Activated CD8-positive, alpha-beta memory T cell treated with anti-CD3 and anti-CD28 coated beads for 4 hours (primary cell): ENCODE measurements at regions not wholly inside any gene's neighbourhood (a gene's known extent, or its start where the extent isn't known, plus 50 kb on each side); places are given as distances from the start of the nearest gene placed in this dataset.

Experiments used
- DNase-seq, 2 donors: peaks; one replicate each; pipeline ENCODE4 v3.0.0-alpha.2; 2020; ENCODE audit warnings: low read depth in 2 of 2

- DNase-seq = no peak
These were observed 232.1 kb downstream of the LMO4 start for GRCh38 chr1:87560601-87561360.

- DNase-seq = no peak
These were observed 234.5 kb downstream of the LMO4 start for GRCh38 chr1:87563211-87563610.

- no peak for DNase-seq
These were observed 237.2 kb downstream of the LMO4 start for GRCh38 chr1:87565861-87566260.

DNA sequence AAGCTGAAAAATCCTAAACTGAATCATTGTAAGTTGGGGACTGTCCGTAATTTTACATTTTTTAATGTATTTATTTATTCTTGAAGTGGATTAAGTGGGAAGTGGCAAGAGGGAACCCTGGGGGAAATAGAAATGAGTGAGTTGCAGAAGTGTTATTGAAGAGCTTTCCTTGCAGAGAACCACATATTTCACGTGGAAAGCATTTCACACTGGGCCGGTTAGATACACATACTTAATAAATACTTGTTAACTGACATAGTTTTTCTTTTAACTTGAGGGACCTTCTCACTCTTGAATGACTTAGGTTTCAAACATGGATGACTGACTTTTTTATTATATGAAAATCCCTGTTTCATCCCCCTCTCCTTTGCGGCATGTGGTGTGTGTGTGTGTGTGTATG, 239.3 kb downstream of the LMO4 start:
- no peak for DNase-seq

DNA sequence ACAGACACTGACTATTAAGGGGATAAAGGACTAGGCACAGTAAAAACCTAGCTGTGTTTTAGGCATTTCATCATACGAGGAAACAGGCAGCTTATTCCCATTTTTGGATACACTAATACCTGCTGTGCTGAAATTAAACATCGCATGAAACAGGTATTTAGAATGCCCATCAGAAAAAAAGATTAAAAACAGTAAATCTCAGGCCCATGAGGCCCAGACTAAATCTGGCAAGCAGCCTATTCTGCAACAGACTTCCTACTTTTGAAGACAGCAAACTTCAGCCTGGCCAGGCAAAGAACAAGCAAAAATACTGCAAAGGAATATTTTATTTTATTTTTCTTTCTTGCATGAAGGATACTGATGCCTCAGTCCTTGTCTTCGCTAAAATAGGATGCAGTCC, 240.2 kb downstream of the LMO4 start:
- DNase-seq = no peak

DNA sequence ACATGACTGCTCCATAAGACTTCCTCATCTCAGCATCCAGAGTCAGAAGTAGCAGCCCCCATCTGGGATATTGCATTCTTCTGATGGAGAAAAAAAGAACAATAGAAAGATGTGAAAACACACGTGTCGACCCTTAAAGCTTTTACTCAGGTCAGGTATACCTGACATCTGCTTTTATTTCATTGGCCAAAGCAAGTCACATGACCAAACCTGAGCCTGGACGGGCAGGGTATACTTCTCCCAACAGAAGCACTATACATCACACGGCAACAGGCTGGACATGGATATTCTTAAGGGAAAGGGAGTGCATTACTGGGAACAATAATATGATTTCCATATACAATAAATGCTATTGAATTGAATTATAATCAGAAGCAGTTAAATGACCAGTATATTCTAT, 243.3 kb downstream of the LMO4 start:
- no peak for DNase-seq

DNA sequence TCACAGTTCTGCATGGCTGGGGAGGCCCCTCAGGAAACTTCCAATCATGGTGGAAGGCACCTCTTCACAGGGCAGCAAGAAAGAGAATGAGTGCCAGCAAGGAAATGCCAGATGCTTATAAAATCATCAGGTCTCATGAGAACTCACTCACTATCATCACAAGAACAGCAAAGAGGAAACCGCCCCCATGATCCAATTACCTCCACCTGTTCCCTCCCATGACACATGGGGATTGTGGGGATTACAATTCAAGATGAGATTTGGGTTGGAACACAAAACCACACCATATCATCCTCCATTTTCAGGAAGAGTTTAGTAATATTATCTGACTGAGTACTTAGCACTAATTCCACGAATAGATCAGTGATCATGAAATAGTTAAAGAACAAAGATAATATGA, 244.2 kb downstream of the LMO4 start:
- no peak for DNase-seq

DNA sequence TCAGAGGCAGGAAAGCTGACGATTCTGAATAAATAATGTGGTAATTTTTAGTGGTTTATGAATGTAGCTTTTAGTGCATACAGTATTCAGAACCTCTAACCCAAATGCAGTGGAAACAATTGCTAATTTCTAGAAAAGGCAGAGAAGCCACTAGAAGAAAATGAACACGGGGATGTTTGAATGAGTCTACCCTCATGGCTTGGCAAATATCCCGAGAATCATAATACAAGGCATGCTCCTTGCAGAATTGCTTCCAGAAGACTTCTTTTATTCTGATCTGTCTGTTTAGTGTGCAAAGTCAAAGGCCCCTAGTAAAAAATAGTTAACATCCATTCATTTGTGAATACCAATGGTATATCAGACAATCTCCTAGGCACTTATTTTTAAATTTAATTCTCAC, 246.8 kb downstream of the LMO4 start:
- no peak for DNase-seq

GRCh38 chr1:87578464-87578863, 249.8 kb downstream of the LMO4 start:
- no peak for DNase-seq

- DNase-seq = no peak
These were observed 254.8 kb downstream of the LMO4 start for GRCh38 chr1:87583459-87583858.

DNA sequence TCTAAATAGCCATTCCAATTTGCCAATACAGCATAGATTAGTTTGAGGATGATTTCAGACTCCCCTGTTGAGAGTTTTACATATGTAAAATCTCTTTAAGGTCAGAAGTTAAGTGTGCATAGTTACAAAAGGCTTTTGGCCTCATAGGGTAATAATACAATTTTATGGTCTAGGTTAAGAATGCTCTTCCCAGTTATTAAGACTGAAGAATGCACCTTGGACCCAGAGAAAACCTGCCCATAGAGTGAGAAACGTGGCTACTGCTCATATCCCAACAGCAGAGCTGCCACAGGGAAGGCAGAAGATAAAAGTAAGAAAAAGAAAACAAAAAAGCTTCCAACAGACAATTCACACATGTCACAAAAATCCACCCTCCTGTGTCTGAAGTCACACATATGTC, 255.9 kb downstream of the LMO4 start:
- DNase-seq = no peak

DNA sequence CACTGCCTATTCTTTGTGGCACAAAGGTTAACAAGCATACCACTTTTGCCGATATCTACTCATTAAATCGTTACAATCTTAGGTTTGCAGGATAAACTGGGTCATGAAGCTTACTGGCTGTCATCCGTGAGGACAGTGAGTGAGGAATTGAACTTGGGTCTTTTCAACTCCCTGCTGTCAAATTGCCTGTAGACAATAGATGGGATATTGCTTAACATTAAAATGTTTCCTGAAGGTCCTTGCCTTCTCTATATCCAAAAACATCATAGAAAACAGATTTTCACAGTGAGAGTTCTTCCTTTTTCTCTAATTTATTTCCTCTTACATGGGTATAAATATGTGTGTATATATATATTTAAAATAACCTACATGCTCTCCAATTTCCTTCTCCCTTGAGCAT, 257.8 kb downstream of the LMO4 start:
- no peak for DNase-seq

GRCh38 chr1:87588495-87588894, 259.8 kb downstream of the LMO4 start:
- no peak for DNase-seq

DNA sequence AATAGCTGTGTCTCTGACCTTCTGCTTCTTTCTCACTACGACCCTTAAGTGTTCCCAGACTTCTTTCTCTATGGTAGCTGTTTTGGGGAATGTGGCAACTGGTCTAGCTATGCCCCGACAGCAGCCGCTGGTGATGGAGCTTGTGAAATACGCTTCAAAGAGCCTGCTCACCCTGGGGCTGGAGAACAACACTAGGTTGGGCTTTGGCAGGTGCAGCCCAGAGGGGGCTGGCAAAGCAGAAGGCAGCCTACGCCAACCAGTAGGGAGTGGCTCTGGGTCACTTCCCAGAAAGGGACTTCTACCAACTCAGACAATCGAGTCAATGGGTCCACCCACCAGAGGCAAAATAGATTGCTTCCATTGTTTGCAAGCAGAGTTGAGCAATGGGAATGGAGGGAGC, 262.8 kb downstream of the LMO4 start:
- DNase-seq = no peak

DNA sequence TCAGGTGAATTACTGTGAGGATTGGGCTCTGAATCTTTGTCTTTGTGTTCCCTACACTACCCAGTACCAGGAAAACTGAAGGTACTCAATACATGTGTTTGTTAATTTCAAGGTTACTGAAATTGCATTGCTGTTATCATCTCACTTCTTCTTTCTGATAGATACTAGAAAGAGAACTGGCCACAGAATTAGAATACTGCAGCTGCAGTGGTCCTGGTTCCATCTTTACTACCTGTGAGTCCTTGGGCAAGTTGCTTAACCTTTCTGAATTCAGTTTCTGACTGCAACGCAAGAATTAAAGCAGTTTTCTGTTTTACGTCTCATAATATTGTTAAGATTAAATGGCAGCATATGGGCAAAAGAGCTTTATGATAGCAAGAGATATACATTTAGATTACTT, 263.5 kb downstream of the LMO4 start:
- no peak for DNase-seq

DNA sequence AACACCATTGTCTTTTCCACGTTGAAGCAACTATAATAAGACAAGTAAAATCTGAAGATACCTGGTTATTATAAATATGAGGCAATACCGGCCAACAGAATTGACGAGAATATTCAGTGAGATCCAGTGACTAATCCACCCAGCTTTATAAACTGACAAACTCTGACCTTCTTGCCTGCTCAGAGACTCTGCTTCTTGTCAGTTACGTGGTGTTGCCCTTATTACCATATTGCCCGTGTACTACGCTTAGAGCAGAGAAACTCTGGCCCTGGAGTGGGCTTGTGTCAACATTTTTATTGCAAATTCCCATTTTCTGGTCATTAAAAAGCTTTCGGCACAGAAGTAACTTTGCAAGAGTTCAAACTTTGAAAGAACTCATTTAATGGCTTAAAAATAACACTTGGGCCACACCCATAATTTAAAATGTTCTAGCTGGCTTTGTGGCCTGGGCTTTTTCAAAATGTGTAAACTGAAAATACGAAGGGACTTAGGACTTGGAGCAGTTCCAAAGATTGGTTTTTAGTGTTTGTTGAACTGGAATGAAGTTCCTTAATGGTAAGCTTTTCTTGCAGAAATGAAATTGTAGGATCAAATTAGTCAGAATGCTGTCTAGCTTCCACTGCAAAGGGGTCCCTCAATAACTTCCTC, 266.2 kb downstream of the LMO4 start:
- DNase-seq = no peak

GRCh38 chr1:87595384-87595781, 266.7 kb downstream of the LMO4 start:
- DNase-seq = no peak

DNA sequence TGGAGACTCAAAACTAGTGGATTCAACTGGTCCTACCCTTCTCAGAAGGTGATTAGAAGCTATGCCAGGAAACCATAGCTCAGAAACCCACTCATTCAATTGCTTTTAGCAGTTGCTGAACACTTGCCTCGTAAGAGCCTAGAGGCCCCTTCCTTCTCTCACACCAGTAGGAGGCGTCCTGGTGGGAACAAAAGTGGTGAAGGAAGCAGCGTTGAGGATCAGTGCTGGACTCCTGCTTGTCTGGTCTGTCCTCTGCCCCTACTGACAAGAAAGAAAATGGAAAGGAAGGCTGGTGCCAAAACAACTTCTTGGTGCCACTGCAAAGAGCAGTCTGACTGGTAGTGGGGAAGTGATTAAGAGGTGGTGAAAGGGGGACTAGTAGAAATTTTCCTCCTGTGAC, 269.7 kb downstream of the LMO4 start:
- DNase-seq = no peak

GRCh38 chr1:87599569-87599968, 270.9 kb downstream of the LMO4 start:
- DNase-seq = no peak

DNA sequence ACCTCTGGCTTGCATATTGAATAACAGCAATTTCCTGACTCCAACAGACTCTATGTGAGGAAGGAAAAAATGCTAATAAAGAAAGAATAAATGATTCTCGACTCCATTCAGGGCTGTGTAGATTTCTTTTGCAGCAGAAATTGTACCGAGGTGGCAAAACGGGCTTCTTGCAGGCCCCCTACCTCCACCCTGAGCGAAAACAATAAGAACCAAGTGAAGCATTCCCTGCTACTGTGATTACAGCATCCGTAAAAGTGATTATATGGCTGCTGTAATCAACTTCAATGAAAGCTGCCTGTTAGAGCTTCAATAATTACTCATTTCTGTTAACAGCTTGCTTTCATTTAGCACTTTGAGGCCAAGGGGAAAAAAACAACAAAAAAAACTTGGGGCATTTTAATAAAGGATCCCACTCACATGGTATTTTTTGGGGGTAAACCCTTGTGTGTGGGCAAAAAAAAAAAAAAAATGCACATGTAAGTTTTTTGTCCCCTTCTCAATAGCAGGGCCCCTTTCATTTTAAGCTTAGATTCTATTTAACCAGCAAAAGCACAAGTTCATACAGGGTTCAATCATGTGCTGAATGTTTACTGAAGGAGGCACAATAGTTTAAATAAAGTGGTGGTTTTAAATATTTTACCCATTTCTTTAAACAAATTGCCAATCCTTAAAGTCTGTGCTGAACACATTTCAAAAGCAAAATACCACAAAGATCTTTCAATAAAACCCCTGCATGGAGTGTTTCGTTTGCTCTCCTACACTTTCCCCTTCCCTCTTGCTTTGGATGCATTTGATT, 271.6 kb downstream of the LMO4 start:
- DNase-seq = no peak

DNA sequence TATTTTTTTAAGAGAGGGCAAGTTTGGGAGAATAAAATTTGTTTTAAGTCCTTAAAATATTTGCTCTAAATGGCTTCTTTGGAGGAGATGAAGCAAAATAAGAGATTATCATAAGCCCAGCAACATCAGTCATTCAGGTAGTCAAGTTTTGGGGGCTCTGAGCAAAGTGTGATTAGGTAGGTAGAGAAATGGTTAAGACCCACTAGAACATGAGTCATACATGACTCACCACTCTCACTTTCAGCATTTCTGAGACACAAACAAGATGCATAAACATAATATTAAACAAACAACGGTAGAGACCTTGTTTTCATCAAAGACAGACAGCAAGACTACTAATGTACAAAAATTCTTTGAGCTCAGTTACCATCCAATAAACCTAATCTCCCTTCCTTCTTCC, 272.2 kb downstream of the LMO4 start:
- DNase-seq = no peak

DNA sequence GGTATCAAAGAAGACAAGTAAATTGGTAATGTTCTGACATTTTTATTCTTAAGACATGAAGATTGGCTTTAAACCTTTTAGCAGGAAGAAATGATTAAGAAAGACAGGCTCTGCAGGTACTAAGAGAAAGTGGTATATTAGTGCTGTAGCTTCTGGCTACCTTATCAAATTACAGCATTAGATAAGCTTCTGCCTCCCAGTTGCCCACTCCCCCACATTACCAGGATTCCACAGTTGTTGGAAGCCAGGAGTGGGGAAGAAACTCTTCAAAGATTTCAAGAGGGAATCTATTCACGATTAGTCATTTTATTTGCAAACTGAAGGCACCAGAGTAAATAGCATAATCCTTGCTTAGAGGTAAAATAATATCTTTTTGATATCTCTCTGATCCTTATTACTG, 274.9 kb downstream of the LMO4 start:
- DNase-seq = no peak

GRCh38 chr1:87612956-87613355, 284.3 kb downstream of the LMO4 start:
- DNase-seq = no peak
